ENCODE measurements at regions not wholly inside any gene's neighbourhood (a gene's known extent, or its start where the extent isn't known, plus 50 kb on each side); places are given as distances from the start of the nearest gene placed in this dataset.

GRCh38 chr2:2859732-2860131 lies 517.9 kb downstream of the EIPR1 start:
- Histone ChIP-seq H3K9me1 (ENCODE audit: insufficient read depth, low read length) (no peaks in the 10 kb centered on the region), H2BK5ac (ENCODE audit: low read depth, low read length, poor library complexity, severe bottlenecking) (no peak overlapping the region), H2BK15ac (ENCODE audit: low read depth, low read length) (no peak overlapping the region), H3K9me3 (ENCODE audit: control insufficient read depth, insufficient read depth, low read length) (peaks cover 40% of the 10 kb centered on the region), H3K9ac (ENCODE audit: low read depth, low read length) (no peak overlapping the region), H3K23ac (ENCODE audit: low read depth, low read length) (no peak overlapping the region), H4K20me1 (ENCODE audit: insufficient read depth, low read length) (no peaks in the 10 kb centered on the region), H2AFZ (replicated peaks; ENCODE audit: low read length, poor library complexity) (no peak overlapping the region), H3K4ac (ENCODE audit: low read depth, low read length) (no peak overlapping the region), H3K79me1 (ENCODE audit: low read depth in 1 of 2, low read length in 2 of 2) (no peaks in the 10 kb centered on the region), H4K8ac (ENCODE audit: low read depth in 2 of 2, low read length in 2 of 2) (no peak overlapping the region), H2AK5ac (ENCODE audit: low read depth, low read length) (no peak overlapping the region), H3K27ac (ENCODE audit: insufficient read depth, low read length) (no peak overlapping the region), H4K91ac (ENCODE audit: insufficient read depth, low read depth, low read length) (no peak overlapping the region), H2BK20ac (ENCODE audit: low read depth, low read length) (no peak overlapping the region), H2BK120ac (ENCODE audit: low read depth, low read length) (no peak overlapping the region), H3K4me3 (ENCODE audit: insufficient read depth, low read depth, low read length) (no peak overlapping the region), H3K36me3 (ENCODE audit: control insufficient read depth, insufficient read depth, low read length) (no peaks in the 10 kb centered on the region), H3K56ac (ENCODE audit: extremely low read depth, insufficient read depth, low read length) (no peak overlapping the region), H3K4me1 (ENCODE audit: control insufficient read depth, insufficient read depth, low read length) (no peaks in the 10 kb centered on the region), H3K27me3 (ENCODE audit: control insufficient read depth, insufficient read depth, low read length) (no peaks in the 10 kb centered on the region), H2AK9ac (replicated peaks; ENCODE audit: low read depth, low read length, poor library complexity) (no peak overlapping the region), H3K14ac (replicated peaks; ENCODE audit: low read depth, low read length) (no peak overlapping the region), H4K5ac (ENCODE audit: low read depth, low read length) (no peak overlapping the region), H3K4me2 (ENCODE audit: low read depth, low read length) (no peak overlapping the region), H3K18ac (ENCODE audit: low read depth, low read length) (no peak overlapping the region)
- TF ChIP-seq BHLHE40 (IDR thresholded peaks at IDR 0.05; ENCODE audit: low read depth, low read length) (no peak), RFX5 (IDR thresholded peaks at IDR 0.05; ENCODE audit: low read depth, low read length) (no peak), RCOR1 (IDR thresholded peaks at IDR 0.05; ENCODE audit: insufficient replicate concordance, low read length) (no peak), MAZ (IDR thresholded peaks at IDR 0.05; ENCODE audit: borderline replicate concordance, low read depth, low read length) (no peak), CHD1 (IDR thresholded peaks at IDR 0.05; ENCODE audit: low read depth, low read length) (no peak), CTCF (conservative IDR thresholded peaks at IDR 0.05; ENCODE audit: low read depth, low read length) (no peak), FOS (IDR thresholded peaks at IDR 0.05; ENCODE audit: low read depth, low read length) (no peak), POLR2A (IDR thresholded peaks at IDR 0.05; ENCODE audit: low read depth, low read length) (no peak), NFE2L2 (IDR thresholded peaks at IDR 0.05; ENCODE audit: low read depth, low read length) (no peak), USF2 (IDR thresholded peaks at IDR 0.05; ENCODE audit: low read depth, low read length) (no peak; the same call in 1 of the 2 replicates), CEBPB (IDR thresholded peaks at IDR 0.05; ENCODE audit: low read depth, low read length) (no peak), SMC3 (IDR thresholded peaks at IDR 0.05; ENCODE audit: low read depth, low read length) (no peak), MAFK (IDR thresholded peaks at IDR 0.05; ENCODE audit: low read depth, low read length) (no peak)
- dilution Hi-C loops (cut with HindIII; ENCODE audit: low sequenced_read_pairs, unreplicated experiment), result no loop called here
- in situ Hi-C loops (cut with MboI; ENCODE audit: low sequenced_read_pairs), result no loop called here
- ChIA-PET POLR2A (ENCODE audit: unreplicated experiment) (no interaction called here), CTCF (no interaction called here)
- no TSS peak for BruUV-seq (replicated peaks)
- intact Hi-C loops (cut with micrococcal nuclease), result no loop called here
- ATAC-seq (ENCODE audit: low read depth) (no peak), DNase-seq (no peak)
- WGBS, 2 experiments (ENCODE audit: extremely low coverage in 2 of 2, insufficient read length in 1 of 2), result 48% methylated on average over 9 of the region's 9 CpGs; no CpG with 5 or more reads in 1 of the 2 experiments
